Left cardiac atrium (tissue), 4 donors: ENCODE measurements at regions not wholly inside any gene's neighbourhood (a gene's known extent, or its start where the extent isn't known, plus 50 kb on each side); places are given as distances from the start of the nearest gene placed in this dataset.
A peak's percentile ranks its signal among the peaks of the same experiment; 100 is the strongest.

Experiments
- ATAC-seq, 2 donors: fragments of 200-7000 bp; cut with Tn5 transposase; one replicate each; pipeline ENCODE4 v1.9.1; 2020; ENCODE audit warnings: mild to moderate bottlenecking in 2 of 2, moderate library complexity in 2 of 2
- DNase-seq: peaks from one replicate; pipeline ENCODE4 v3.0.0-alpha.2; 2020
- intact Hi-C, 2 donors: fragments of 100-400 bp; cut with DNase I; formaldehyde crosslinking; loops; one replicate each; pipeline versions ENCODE4 v1.14.1 to v1.15.1; 2022 to 2023
- donor health status: DM: no; HTN: yes; CAD: no.
- donor health status: DM: no; HTN: yes; CAD: no; lungs with severe emphysema.
- donor health status: DM: yes; HTN: yes; CAD: no.
- donor health status: Dilated cardiomyopathy.

DNA sequence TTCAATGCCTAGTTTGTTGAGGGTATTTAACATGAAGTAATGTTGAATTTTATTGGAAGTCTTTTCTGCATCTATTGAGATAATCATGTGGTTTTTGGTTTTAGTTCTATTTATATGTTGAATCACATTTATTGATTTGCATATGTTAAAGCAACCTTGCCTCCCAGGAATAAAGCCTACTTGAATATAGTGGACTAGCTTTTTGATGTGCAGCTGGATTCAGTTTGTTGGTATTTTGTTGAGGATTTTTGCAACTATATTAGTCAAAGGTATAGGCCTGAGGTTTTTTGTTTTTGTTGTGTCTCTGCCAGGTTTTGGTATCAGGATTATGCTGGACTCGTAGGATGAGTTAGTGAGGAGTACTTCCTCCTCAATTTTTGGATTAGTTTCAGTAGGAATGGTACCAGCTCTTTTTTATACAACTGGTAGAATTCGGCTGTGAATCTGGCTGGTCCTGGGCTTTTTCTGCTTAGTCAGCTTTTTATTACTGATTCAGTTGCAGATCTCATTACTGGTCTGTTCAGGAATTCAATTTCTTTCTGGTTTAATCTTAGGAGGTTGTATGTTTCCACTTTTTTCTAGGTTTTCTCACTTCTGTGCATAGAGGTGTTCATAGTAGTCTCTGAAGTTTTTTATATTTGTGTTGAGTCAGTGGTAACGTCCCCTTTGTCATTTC is 209.8 kb upstream of the RBMS3 start:
- no peak for DNase-seq
- ATAC-seq, result peak in 1 of 2 donors; percentile 72
- intact Hi-C loops, result no loop called here

DNA sequence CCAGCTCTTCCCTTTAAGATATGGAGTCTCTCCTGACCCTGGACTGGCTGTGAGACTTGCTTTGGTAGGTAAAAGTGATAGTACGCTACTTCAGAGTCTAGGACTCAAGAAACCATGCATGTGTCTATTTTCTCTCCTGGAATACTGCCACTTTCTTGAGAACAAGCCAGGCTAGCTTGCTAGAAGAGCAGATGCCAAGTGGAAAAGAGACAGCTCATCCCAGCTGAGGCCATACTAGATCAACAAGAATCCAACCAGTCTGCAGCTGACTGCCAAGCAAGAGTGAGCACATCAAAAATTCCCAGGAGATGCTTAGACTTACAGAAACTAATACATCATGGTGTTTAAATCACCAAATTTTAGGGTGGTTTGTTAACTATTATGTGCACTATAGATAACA is 208.3 kb upstream of the RBMS3 start:
- intact Hi-C loops, result no loop called here
- ATAC-seq (no peak), DNase-seq (no peak)

DNA sequence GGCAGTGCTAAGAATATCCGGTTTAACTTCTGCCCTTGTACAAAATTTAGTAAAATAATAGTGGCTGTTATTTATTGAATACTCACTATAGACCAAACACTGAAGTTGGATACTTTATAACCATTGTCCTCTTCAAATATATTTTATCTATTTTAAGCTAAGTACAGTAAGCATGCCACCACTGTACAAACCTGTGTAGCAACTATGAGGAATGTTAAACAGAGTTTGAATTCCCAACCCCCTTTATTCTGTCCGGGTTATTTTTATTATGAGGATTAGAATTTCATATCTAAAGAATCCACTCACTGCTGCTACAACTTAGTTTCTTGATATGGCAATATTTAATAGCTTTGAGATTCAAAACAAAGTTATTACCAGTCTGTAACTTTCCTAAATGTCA is 203.5 kb upstream of the RBMS3 start:
- intact Hi-C loops, result no loop called here
- ATAC-seq, result no peak
- DNase-seq, result no peak

DNA sequence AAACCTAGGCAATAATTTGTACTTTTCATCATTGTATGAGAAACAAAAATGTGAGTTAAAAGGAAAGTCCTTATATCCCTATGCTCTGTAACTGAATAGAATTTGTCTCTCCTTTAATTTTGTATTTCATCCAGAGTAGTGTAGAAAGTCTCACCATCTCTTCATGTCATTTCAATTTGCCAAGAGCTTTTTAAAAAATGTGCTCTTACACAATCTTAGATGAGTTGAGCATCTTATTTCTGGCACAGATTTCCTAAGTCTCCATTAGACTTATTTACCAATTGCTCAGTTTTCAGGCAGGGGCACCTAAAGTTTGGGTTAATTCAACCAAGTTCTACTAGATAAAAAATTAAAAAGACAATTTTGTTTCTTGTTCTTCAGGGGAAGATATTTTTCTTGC is 201.5 kb upstream of the RBMS3 start:
- DNase-seq (no peak), ATAC-seq (no peak)
- intact Hi-C loops, result no loop called here

DNA sequence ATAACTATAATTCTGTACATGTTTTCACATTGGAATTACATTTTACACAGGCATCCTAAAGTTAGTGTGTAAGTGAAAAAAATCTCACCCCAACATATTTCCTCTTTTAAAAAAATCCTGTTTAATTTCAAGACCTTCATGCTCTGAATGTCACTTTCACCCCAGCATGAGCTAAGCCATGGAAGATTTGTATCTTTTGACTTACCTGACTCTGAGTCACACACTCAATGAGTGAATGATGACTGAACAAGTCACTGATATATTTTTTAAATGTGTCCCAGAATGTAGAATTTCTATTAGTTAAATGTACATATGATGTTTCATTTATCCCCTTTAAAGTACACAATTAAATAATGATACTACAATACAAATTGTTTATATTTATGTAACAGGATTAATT is 199.9 kb upstream of the RBMS3 start:
- DNase-seq (no peak), ATAC-seq (no peak)
- intact Hi-C loops, result no loop called here

DNA sequence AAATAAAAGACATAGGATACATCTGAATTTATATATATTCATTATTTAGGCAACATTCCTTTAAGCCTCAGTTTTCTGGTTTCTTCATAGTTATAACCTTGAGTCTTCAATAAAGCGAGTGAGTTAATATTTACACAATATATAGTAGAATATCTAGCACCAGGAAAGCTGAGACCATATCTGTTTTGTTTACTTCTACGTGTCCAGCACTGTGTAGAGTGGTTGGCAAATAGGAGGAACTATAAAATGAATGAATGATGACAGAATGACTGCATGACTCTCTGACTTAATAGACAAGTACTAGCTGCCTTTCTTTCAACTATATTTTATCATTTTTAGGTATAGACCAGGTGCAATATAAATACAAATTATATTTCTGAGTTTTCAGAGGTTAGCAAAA is 197.8 kb upstream of the RBMS3 start:
- ATAC-seq, result no peak
- intact Hi-C loops, result no loop called here

DNA sequence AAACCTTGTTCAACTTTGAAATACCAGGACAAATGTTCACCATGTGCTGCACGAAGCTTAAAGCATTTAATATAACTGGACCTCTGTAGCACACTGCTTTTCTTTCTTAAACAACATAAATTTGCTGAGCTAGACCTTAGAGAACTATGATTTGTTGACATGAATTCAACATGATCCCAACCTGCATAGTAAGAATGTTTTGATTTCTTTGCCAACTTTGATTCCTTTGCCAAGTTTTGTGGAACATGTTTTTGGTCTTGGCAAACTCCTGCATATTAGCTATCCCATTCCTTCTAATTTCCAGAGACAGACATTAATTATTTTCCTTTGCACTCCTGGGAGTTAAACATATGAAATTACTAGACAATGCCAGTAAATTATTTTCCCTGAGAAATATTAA is 197.2 kb upstream of the RBMS3 start:
- intact Hi-C loops, result no loop called here
- ATAC-seq (no peak), DNase-seq (no peak)

More for the DNA sequence above, 197.8 kb upstream of the RBMS3 start:
- no peak for DNase-seq

DNA sequence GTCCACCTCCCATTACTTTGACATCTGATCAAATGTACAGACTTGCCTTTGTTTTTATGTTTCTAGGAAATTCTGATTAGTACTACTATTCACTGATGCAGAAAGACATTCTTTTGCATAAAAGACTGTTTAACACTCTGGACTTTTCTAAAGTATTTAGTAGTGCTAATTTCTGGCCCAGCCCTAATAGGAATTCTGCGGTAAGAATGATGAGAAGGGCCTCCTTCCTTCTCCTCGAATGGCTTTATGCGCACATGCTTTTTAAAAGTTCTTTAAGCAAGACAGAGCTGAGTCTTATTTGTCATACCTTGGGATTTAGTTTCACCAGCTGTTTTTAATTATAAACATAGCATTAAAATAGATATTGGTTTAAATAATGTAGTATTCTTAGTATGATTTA is 192.3 kb upstream of the RBMS3 start:
- intact Hi-C loops, result no loop called here
- DNase-seq (no peak), ATAC-seq (no peak)

DNA sequence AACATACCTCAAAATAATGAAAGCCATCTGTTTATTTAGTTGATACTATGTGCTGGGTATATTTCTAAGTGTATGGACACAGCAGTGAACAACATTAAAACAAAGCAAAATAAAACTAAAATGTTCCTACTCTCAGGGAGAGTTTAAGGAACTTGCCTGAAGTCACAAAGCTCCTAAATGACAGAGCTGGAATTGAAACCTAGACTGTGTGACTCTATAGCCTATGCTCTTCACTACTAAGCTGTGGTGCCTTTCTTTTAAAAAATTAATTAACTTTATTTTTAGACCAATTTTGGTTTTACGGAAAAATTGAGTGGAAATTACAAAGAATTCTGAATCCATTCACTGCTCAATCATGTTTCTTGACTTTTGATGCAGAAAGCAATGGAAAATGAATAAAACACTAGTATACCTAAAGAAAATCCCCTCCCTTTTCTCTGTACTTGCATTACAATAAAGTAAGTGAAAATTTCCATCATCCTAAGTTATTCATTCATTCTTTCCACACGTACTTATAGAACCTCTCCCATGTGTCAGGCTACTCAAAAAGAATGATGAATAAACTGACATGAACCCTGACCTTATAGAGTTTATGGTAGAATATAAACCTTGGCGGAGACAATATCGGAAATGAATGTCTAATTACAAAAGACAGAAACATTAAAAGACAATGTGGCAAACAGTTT is 189.8 kb upstream of the RBMS3 start:
- intact Hi-C loops, result no loop called here
- no peak for DNase-seq
- ATAC-seq, result no peak

DNA sequence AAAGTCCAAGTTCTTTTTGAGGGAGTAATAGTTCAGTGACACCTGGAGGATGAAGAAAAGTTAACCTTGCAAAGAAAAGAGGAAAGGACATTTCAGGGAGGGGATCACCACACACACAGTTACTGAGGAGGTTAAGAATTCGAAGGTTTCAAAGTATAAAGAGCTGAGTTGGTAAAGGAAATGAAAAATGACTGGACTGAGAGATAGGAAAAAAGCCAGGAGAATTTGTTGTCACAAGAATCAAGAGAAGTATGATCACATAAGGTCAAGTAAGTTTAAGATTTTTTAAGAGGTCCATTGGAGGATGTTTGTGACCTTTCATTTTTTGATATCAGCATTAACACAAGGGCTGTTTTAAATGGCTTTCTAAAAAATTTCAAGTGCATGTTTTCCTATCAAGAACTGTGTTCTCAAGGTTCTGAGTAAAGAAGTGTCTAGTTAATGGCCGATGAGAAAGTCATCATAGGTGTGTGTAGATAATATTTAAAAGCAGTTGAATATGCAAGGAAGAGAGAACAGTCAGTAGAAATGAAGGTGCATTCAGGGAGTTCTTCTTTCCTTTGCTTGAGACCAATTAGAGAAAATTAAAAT is 189.2 kb upstream of the RBMS3 start:
- DNase-seq (no peak), ATAC-seq (no peak)
- intact Hi-C loops, result no loop called here

DNA sequence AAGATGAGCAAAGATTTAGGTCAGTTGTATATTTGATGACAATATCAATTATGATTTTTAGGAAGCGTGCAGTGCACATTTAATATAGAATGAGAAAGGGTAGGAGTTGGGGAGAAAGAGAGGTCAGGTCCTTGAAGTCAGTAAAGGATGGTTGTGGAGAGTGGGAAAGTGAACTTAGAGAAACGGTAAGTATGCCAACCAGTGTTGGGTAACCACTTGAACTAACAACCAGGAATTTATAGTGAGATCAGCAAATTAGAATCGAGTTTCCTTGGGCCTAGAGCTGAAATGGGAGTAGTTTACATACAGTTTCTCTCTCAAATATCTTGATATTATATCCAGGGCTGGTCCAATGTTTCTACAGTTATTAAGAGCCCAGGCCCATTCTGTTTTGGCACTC is 188.5 kb upstream of the RBMS3 start:
- intact Hi-C loops, result no loop called here
- no peak for DNase-seq
- ATAC-seq, result no peak

DNA sequence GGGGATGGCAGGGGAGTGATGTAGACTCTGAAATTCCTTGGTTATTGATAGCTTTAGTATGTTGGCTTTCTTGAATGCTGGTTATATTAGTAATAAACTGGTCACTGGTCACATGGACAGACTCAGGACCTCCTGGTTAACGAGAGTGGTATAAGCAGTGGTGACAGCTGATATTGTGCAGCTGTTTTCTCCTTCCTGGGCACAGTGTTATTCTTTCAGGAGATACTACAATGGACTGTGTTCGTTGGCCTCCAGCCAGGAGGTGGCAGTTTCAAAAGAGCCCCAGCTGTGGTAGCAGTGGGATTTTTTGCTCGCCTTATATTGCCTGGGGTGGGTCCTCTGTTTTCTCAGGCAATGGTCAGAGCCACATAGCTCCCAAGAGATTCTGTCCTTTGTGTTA is 181.6 kb upstream of the RBMS3 start:
- ATAC-seq, result no peak
- intact Hi-C loops, result no loop called here
- no peak for DNase-seq

DNA sequence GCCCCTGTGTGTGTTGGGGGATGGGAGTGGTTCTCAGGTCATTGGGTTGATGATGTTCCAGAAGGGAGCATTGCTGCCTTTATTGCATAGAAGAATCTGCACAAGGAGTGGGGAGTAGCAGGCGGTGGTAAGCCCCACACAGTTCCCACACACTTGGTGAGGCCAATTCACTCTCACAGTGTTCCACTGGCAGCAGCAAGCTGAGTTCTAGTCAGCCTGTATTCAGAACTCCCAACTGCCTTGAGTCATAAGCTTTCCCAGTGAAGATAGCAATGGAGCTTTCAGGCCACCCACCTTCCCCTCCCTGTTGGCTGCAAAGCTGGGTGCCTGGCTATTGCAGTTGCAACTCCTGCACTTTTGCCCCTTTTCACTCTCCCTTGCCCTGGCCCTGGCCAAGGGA is 181.1 kb upstream of the RBMS3 start:
- ATAC-seq (no peak), DNase-seq (no peak)
- intact Hi-C loops, result no loop called here

DNA sequence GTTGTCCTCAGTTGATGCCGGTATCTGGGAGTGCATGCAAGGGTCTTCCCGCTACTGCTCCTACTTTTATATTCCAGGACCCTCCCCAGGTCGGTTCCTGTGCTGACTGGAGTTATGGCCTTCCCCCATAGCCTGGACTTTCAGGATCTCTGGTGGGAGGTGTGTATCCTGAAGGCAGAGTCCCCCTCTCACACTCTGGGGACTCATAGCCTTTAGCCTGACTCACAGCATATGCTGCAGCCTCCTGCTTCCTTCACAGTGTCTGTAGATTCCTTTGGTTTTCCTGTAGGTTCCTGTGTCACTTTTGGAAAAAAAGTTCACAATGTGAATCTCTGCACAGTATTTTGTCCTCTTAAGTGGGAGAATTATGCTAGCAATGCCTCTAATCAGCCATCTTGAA is 180.6 kb upstream of the RBMS3 start:
- ATAC-seq, result no peak
- intact Hi-C loops, result no loop called here
- no peak for DNase-seq

DNA sequence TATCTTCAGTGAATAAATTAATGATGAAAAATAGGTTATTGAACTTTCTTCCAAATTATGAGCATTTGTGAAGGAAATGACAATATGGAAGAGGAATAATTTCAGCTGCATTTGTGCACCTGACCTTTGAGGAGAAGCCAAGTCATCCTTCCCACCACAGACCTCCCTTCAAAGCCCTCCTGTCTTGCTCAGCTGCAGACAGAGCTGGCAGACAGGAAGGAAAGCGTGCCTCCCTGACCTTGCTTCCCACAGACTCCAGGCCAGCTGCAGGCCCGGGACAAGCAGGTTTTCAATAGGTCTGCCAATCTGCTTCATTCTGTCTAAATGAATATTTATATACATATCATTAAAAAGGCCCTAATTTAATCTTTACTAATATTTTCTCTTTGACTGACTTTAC is 152.9 kb upstream of the RBMS3 start:
- intact Hi-C loops, result no loop called here
- ATAC-seq (no peak), DNase-seq (no peak)

DNA sequence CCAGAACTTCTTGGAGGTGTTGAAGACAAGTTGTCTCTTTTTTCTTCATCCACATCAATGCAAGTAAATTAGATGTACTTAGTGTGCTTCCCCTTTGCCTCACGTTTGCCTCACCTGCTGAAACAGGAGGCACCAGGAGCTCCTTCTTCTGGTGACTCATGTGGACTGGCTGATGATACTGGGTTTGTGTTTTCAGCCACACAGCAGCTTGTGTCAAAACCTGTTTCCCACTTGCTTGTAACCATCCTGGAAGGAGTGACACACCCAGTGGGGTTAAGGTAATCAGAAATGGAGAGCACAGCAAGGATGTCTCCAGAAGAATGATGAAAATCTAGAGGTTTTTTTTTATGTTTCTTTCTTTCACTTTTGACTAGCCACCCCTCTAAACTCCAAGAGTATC is 143.3 kb upstream of the RBMS3 start:
- ATAC-seq (no peak), DNase-seq (no peak)
- intact Hi-C loops, result no loop called here

DNA sequence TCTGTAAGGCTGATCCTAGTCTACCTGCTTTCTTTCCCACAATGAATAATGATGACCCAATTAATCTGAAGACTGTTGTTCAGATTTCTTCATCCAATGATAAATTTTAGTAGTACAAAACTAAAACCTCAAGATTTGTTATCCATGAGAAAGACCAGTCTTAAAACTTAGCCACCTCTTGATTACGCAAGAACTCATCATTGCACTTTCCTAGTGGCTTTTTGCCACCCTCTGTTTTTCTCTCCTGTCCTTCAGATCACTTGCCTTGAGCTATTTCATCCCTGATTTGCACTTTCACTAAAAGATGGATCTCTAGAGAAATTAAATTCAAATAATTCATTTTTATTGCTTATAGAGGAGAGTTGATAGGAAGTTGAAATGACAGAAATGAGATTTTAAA is 142.7 kb upstream of the RBMS3 start:
- ATAC-seq (no peak), DNase-seq (no peak)
- intact Hi-C loops, result no loop called here

DNA sequence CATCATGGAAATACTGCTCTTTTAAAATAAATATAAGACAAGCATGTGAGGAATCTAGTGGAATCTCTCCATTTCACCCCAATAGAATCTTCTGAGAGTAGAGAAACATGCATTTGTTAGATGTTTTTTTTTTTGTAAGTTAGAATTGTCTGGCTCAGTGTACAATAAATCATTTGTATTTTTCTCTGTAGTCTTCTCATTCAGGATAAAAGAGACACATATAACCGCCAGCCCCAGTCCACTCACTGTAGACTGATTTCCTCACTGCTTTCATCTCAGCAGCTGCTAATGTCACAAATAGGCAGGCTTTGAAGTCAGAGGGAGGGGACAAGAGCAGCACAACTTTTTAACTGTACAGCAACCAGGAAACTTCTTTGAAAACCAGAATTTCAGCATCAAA is 140.2 kb upstream of the RBMS3 start:
- peak in 1 of 2 donors; percentile 59 for ATAC-seq
- DNase-seq, result no peak
- intact Hi-C loops, result loop anchor here (5.0 kb wide), 1 partner anchor 627 kb away; no protein-coding TSS in a partner anchor

DNA sequence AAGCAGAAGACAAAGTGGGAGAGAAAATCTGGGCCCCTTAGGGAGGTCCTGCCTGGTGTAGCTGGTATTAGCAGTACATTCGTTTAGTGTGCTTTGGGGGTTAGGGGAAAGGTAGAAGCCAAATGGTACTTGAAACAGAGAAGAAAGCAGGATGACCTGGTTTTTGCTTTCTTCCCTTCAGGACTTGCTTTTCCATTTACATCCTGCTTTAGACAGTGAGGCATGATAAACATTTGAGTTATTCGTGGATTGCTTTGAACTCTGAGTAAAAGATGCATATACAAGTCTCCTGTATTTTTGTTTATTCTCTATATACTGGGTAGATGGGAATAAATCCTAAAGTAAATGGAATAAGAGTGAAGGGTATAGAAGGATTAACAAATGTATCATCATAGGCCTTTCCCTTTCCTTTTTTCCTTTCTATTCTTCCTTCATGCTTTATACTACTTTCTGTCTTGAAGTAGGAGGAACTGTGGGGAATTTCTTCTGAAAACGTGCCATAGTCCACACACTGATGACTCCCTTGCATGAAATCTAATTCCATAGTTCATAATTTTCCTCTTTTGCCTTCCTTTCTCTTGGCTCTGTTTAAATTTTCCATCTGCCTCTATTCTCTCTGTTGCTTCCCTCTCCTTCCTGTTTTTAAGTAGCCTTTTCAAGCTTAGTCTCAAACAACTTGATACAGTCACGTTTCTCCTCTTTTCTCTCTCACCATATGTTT is 139.5 kb upstream of the RBMS3 start:
- intact Hi-C loops, result loop anchor here (5.0 kb wide), 1 partner anchor 626 kb away; no protein-coding TSS in a partner anchor
- no peak for DNase-seq
- ATAC-seq, result peak in 1 of 2 donors; percentile 33

DNA sequence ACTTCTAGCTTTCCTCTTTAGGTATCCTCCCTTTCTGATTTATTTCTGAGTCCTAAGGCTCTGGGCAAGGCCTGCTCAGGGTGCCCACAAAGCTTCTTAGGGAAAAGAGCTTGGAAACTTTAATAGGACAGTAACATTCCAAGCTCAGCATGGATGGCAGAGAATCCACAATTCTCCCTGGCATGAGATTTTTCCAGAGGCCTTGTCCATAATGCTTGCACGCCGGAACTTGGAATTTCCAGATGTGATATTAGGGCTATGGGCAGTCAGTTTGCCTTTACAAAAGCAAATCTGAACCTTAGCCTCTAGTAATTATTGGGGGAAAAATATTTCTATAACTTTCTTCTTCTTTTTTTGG is 139.0 kb upstream of the RBMS3 start:
- DNase-seq (no peak), ATAC-seq (no peak)
- intact Hi-C loops, result loop anchor here (5.0 kb wide), 1 partner anchor 625 kb away; no protein-coding TSS in a partner anchor
